ENCODE measurements at regions not wholly inside any gene's neighbourhood (a gene's known extent, or its start where the extent isn't known, plus 50 kb on each side); places are given as distances from the start of the nearest gene placed in this dataset.

GRCh38 chr6:45783716-45784115 is 231.9 kb downstream of the CLIC5 start:
- H3K4me1 ChIP-seq (ENCODE audit: low read length) = peaks cover 4% of the 10 kb centered on the region; the same call in 1 of the 2 replicates
- no peak overlapping the region for H3K4me3 ChIP-seq (ENCODE audit: low read length)
- H3K9me3 ChIP-seq (replicated peaks; ENCODE audit: insufficient read depth, low read length) = no peaks in the 10 kb centered on the region
- H3K4me2 ChIP-seq (ENCODE audit: low read depth, low read length) = no peak overlapping the region
- no peak overlapping the region for H3K9ac ChIP-seq (ENCODE audit: low read length)
- no peaks in the 10 kb centered on the region for H3F3A ChIP-seq (ENCODE audit: insufficient read depth, low read length)
- no peaks in the 10 kb centered on the region for H3K27me3 ChIP-seq (replicated peaks; ENCODE audit: insufficient read depth, low read length)
- H3K27ac ChIP-seq (ENCODE audit: low read length) = no peak overlapping the region
- no peak overlapping the region for H2AFZ ChIP-seq (ENCODE audit: low read length)
- H4K20me1 ChIP-seq (ENCODE audit: insufficient read depth, low read length) = no peaks in the 10 kb centered on the region
- H3K79me2 ChIP-seq (ENCODE audit: low read length) = no peaks in the 10 kb centered on the region
- TF ChIP-seq CTCF (IDR thresholded peaks at IDR 0.05; ENCODE audit: low read length) (no peak), EZH2 (optimal IDR thresholded peaks at IDR 0.05; ENCODE audit: low read depth, low read length) (no peak), EZH2phosphoT487 (IDR thresholded peaks at IDR 0.05; ENCODE audit: low read length) (no peak)
- H3K36me3 ChIP-seq (replicated peaks; ENCODE audit: insufficient read depth, low read length) = no peaks in the 10 kb centered on the region
- H3K9me2 ChIP-seq (replicated peaks; ENCODE audit: insufficient read depth, low read length) = no peaks in the 10 kb centered on the region
- DNase-seq = no peak

GRCh38 chr6:45781890-45782289 is 233.8 kb downstream of the CLIC5 start:
- no peak overlapping the region for H3K4me2 ChIP-seq (ENCODE audit: low read depth, low read length)
- H3K27me3 ChIP-seq (replicated peaks; ENCODE audit: insufficient read depth, low read length) = no peaks in the 10 kb centered on the region
- TF ChIP-seq EZH2phosphoT487 (IDR thresholded peaks at IDR 0.05; ENCODE audit: low read length) = no peak
- no peak for TF ChIP-seq EZH2 (optimal IDR thresholded peaks at IDR 0.05; ENCODE audit: low read depth, low read length)
- no peak for TF ChIP-seq CTCF (IDR thresholded peaks at IDR 0.05; ENCODE audit: low read length)
- H3K4me3 ChIP-seq (ENCODE audit: low read length) = no peak overlapping the region
- H3K4me1 ChIP-seq (ENCODE audit: low read length) = peaks cover 4% of the 10 kb centered on the region; the same call in 1 of the 2 replicates
- no peak overlapping the region for H2AFZ ChIP-seq (ENCODE audit: low read length)
- DNase-seq = no peak
- H3K9me2 ChIP-seq (replicated peaks; ENCODE audit: insufficient read depth, low read length) = no peaks in the 10 kb centered on the region
- no peaks in the 10 kb centered on the region for H4K20me1 ChIP-seq (ENCODE audit: insufficient read depth, low read length)
- H3K9ac ChIP-seq (ENCODE audit: low read length) = no peak overlapping the region
- no peaks in the 10 kb centered on the region for H3K79me2 ChIP-seq (ENCODE audit: low read length)
- no peak overlapping the region for H3K27ac ChIP-seq (ENCODE audit: low read length)
- H3K9me3 ChIP-seq (replicated peaks; ENCODE audit: insufficient read depth, low read length) = no peaks in the 10 kb centered on the region
- H3K36me3 ChIP-seq (replicated peaks; ENCODE audit: insufficient read depth, low read length) = no peaks in the 10 kb centered on the region
- H3F3A ChIP-seq (ENCODE audit: insufficient read depth, low read length) = no peaks in the 10 kb centered on the region

- Histone ChIP-seq H3F3A (ENCODE audit: insufficient read depth, low read length) (no peaks in the 10 kb centered on the region), H3K9me2 (replicated peaks; ENCODE audit: insufficient read depth, low read length) (no peaks in the 10 kb centered on the region), H3K4me3 (ENCODE audit: low read length) (no peak overlapping the region), H3K36me3 (replicated peaks; ENCODE audit: insufficient read depth, low read length) (no peaks in the 10 kb centered on the region), H4K20me1 (ENCODE audit: insufficient read depth, low read length) (no peaks in the 10 kb centered on the region), H3K27me3 (replicated peaks; ENCODE audit: insufficient read depth, low read length) (no peaks in the 10 kb centered on the region), H2AFZ (ENCODE audit: low read length) (no peak overlapping the region), H3K79me2 (ENCODE audit: low read length) (no peaks in the 10 kb centered on the region), H3K27ac (ENCODE audit: low read length) (no peak overlapping the region), H3K9me3 (replicated peaks; ENCODE audit: insufficient read depth, low read length) (no peaks in the 10 kb centered on the region), H3K4me2 (ENCODE audit: low read depth, low read length) (no peak overlapping the region), H3K9ac (ENCODE audit: low read length) (no peak overlapping the region), H3K4me1 (ENCODE audit: low read length) (peaks cover 4% of the 10 kb centered on the region; the same call in 1 of the 2 replicates)
- no peak for TF ChIP-seq CTCF (IDR thresholded peaks at IDR 0.05; ENCODE audit: low read length)
- no peak for TF ChIP-seq EZH2phosphoT487 (IDR thresholded peaks at IDR 0.05; ENCODE audit: low read length)
- TF ChIP-seq EZH2 (optimal IDR thresholded peaks at IDR 0.05; ENCODE audit: low read depth, low read length) = no peak
- no peak for DNase-seq
Measured at GRCh38 chr6:45780523-45780922, 235.1 kb downstream of the CLIC5 start.
